Stimulated activated CD8-positive, alpha-beta memory T cell treated with anti-CD3 and anti-CD28 coated beads, Interleukin-12 subunit alpha, Interleukin-12 subunit beta, amount 100 ng/mL, for 24 hours (primary cell): ENCODE measurements at regions not wholly inside any gene's neighbourhood (a gene's known extent, or its start where the extent isn't known, plus 50 kb on each side); places are given as distances from the start of the nearest gene placed in this dataset.

Experiments
- DNase-seq: peaks from one replicate; pipeline ENCODE4 v3.0.0-alpha.2; 2020; ENCODE audit errors: extremely low read depth

GRCh38 chr6:43919774-43920173, 149.8 kb downstream of the VEGFA start:
- DNase-seq = no peak

- DNase-seq = no peak
Observed at GRCh38 chr6:43917878-43918382, 147.9 kb downstream of the VEGFA start.

- no peak for DNase-seq
Observed at GRCh38 chr6:43916924-43917877, 147.2 kb downstream of the VEGFA start.

GRCh38 chr6:43915986-43916923, 146.2 kb downstream of the VEGFA start:
- DNase-seq = no peak

GRCh38 chr6:43915208-43915869, 145.3 kb downstream of the VEGFA start:
- DNase-seq = no peak

GRCh38 chr6:43914272-43915147, 144.5 kb downstream of the VEGFA start:
- DNase-seq = no peak

- DNase-seq = no peak
Observed at GRCh38 chr6:43913375-43914271, 143.6 kb downstream of the VEGFA start.

GRCh38 chr6:43912598-43913371, 142.8 kb downstream of the VEGFA start:
- no peak for DNase-seq

- DNase-seq = no peak
Observed at GRCh38 chr6:43912116-43912577, 142.1 kb downstream of the VEGFA start.

- no peak for DNase-seq
Observed at GRCh38 chr6:43911354-43912115, 141.5 kb downstream of the VEGFA start.

GRCh38 chr6:43910638-43911353, 140.8 kb downstream of the VEGFA start:
- DNase-seq = no peak

GRCh38 chr6:43910149-43910637, 140.2 kb downstream of the VEGFA start:
- DNase-seq = no peak

- DNase-seq = no peak
Observed at GRCh38 chr6:43909474-43910148, 139.6 kb downstream of the VEGFA start.

- DNase-seq = no peak
Observed at GRCh38 chr6:43907789-43908472, 137.9 kb downstream of the VEGFA start.

GRCh38 chr6:43907312-43907711, 137.3 kb downstream of the VEGFA start:
- no peak for DNase-seq
